H9 (cell line): ENCODE measurements at regions not wholly inside any gene's neighbourhood (a gene's known extent, or its start where the extent isn't known, plus 50 kb on each side); places are given as distances from the start of the nearest gene placed in this dataset.

ENCODE experiments used
- DNase-seq: peaks from one replicate; pipeline ENCODE4 v3.0.0-alpha.2; 2017
- H2AFZ ChIP-seq: one replicate; pipeline ENCODE4 v1.6.1; 2013; ENCODE audit warnings: mild to moderate bottlenecking, low read length, control low read depth, moderate library complexity
- H2AK5ac ChIP-seq: 2 replicates; pipeline ENCODE4 v1.6.1; 2013; ENCODE audit warnings: low read length, control low read depth, mixed read lengths; ENCODE audit not compliant: insufficient read length
- H2BK120ac ChIP-seq: one replicate; pipeline ENCODE4 v1.6.1; 2013; ENCODE audit warnings: low read depth, mild to moderate bottlenecking, low read length, control low read depth, inconsistent platforms; ENCODE audit not compliant: poor library complexity, severe bottlenecking
- H2BK12ac ChIP-seq: 2 replicates; pipeline ENCODE4 v1.6.1; 2013; ENCODE audit warnings: low read length, control low read depth, mixed read lengths, low read depth; ENCODE audit not compliant: insufficient read length
- H2BK15ac ChIP-seq: 2 replicates; pipeline ENCODE4 v1.6.1; 2013; ENCODE audit warnings: low read depth, low read length, control low read depth
- H2BK20ac ChIP-seq: one replicate; pipeline ENCODE4 v1.6.1; 2013; ENCODE audit warnings: low read depth, mild to moderate bottlenecking, low read length, control low read depth, inconsistent platforms; ENCODE audit not compliant: poor library complexity, severe bottlenecking
- H2BK5ac ChIP-seq: 2 replicates; pipeline ENCODE4 v1.6.1; 2013; ENCODE audit warnings: low read length, control low read depth, mixed read lengths; ENCODE audit not compliant: insufficient read length
- H3K14ac ChIP-seq: 2 replicates; pipeline ENCODE4 v1.6.1; 2013; ENCODE audit warnings: low read length, control low read depth; ENCODE audit not compliant: insufficient read depth
- H3K18ac ChIP-seq: 2 replicates; pipeline ENCODE4 v1.6.1; 2013; ENCODE audit warnings: low read depth, mild to moderate bottlenecking, mixed read lengths, low read length, control low read depth; ENCODE audit not compliant: insufficient read length
- H3K23ac ChIP-seq: 2 replicates; pipeline ENCODE4 v1.6.1; 2013; ENCODE audit warnings: low read length, control low read depth, mixed read lengths, low read depth; ENCODE audit not compliant: insufficient read length
- H3K23me2 ChIP-seq: 2 replicates; pipeline ENCODE4 v1.6.1; 2013; ENCODE audit warnings: low read depth, mild to moderate bottlenecking, mixed read lengths, low read length, control low read depth; ENCODE audit not compliant: insufficient read length, poor library complexity, severe bottlenecking
- H3K27ac ChIP-seq: 2 replicates; pipeline ENCODE4 v1.5.1; 2013; ENCODE audit warnings: low read length, control low read depth, mixed read lengths, low read depth; ENCODE audit not compliant: insufficient read length
- H3K27me3 ChIP-seq: 2 replicates; pipeline ENCODE4 v1.6.1; 2013; ENCODE audit warnings: low read length, control low read depth, inconsistent platforms; ENCODE audit not compliant: insufficient read depth
- H3K4ac ChIP-seq: 2 replicates; pipeline ENCODE4 v1.6.1; 2013; ENCODE audit warnings: low read depth, mild to moderate bottlenecking, control low read depth, inconsistent platforms, low read length, moderate library complexity
- H3K4me1 ChIP-seq: 2 replicates; pipeline ENCODE4 v1.6.1; 2013; ENCODE audit warnings: low read length, control low read depth, inconsistent platforms; ENCODE audit not compliant: insufficient read depth
- H3K4me2 ChIP-seq: 2 replicates; pipeline ENCODE4 v1.6.1; 2013; ENCODE audit warnings: low read length, control low read depth, mixed read lengths; ENCODE audit not compliant: insufficient read length, insufficient read depth
- H3K56ac ChIP-seq: 2 replicates; pipeline ENCODE4 v1.6.1; 2013; ENCODE audit warnings: low read depth, mild to moderate bottlenecking, mixed read lengths, low read length, control low read depth; ENCODE audit not compliant: insufficient read length
- H3K79me1 ChIP-seq: 2 replicates; pipeline ENCODE4 v1.6.1; 2013; ENCODE audit warnings: low read depth, mild to moderate bottlenecking, moderate library complexity, low read length, control low read depth, inconsistent platforms; ENCODE audit not compliant: insufficient read depth, poor library complexity, severe bottlenecking
- H3K79me2 ChIP-seq: 2 replicates; pipeline ENCODE4 v1.6.1; 2013; ENCODE audit warnings: low read length, control low read depth, inconsistent platforms; ENCODE audit not compliant: insufficient read depth
- H3K9ac ChIP-seq: 2 replicates; pipeline ENCODE4 v1.6.1; 2013; ENCODE audit warnings: low read length, control low read depth, mixed read lengths; ENCODE audit not compliant: insufficient read length; ENCODE audit errors: extremely low read depth
- H3K9me3 ChIP-seq: one replicate; pipeline ENCODE4 v1.6.1; 2013; ENCODE audit warnings: low read depth, low read length, inconsistent platforms; ENCODE audit not compliant: control insufficient read depth
- H3T11ph ChIP-seq: one replicate; pipeline ENCODE4 v1.6.1; 2013; ENCODE audit warnings: mild to moderate bottlenecking, low read length, control low read depth, inconsistent platforms
- H4K20me1 ChIP-seq: one replicate; pipeline ENCODE4 v1.6.1; 2013; ENCODE audit not compliant: control insufficient read depth, insufficient read length, insufficient read depth
- H4K5ac ChIP-seq: 2 replicates; pipeline ENCODE4 v1.6.1; 2013; ENCODE audit warnings: low read depth, mild to moderate bottlenecking, mixed read lengths, low read length, control low read depth; ENCODE audit not compliant: insufficient read length
- H4K8ac ChIP-seq: replicated peaks from 2 replicates; pipeline ENCODE4 v1.6.1; 2013; ENCODE audit warnings: low read length, control low read depth, mixed read lengths, low read depth; ENCODE audit not compliant: insufficient read length
- H4K91ac ChIP-seq: 2 replicates; pipeline ENCODE4 v1.6.1; 2013; ENCODE audit warnings: low read depth, mild to moderate bottlenecking, moderate library complexity, mixed read lengths, low read length, control low read depth; ENCODE audit not compliant: insufficient read length
- H3K27ac Mint-ChIP-seq, 3 experiments: 2 replicates in 2 of 3; 3 replicates in 1 of 3; pipeline ENCODE4 v1.8.0; 2020 to 2021; ENCODE audit warnings: mixed read lengths in 3 of 3, mild to moderate bottlenecking in 1 of 3, moderate library complexity in 1 of 3
- H3K27me3 Mint-ChIP-seq: 2 replicates; pipeline ENCODE4 v1.8.0; 2021; ENCODE audit warnings: low read depth, mild to moderate bottlenecking, moderate library complexity, mixed read lengths
- H3K36me3 Mint-ChIP-seq, 3 experiments: 2 replicates in 2 of 3; 3 replicates in 1 of 3; pipeline ENCODE4 v1.8.0; 2020 to 2021; ENCODE audit warnings: low read depth in 3 of 3, mixed read lengths in 3 of 3; ENCODE audit not compliant: insufficient read depth in 1 of 3
- H3K4me1 Mint-ChIP-seq, 2 experiments: 2 replicates each; pipeline ENCODE4 v1.8.0; 2020; ENCODE audit warnings: mixed read lengths in 2 of 2
- H3K4me3 Mint-ChIP-seq, 2 experiments: 2 replicates in 1 of 2; 3 replicates in 1 of 2; pipeline ENCODE4 v1.8.0; 2020 to 2021; ENCODE audit warnings: mild to moderate bottlenecking in 2 of 2, mixed read lengths in 2 of 2, moderate library complexity in 1 of 2
- H3K9me3 Mint-ChIP-seq, 2 experiments: 2 replicates in 1 of 2; 3 replicates in 1 of 2; pipeline ENCODE4 v1.8.0; 2020; ENCODE audit warnings: mild to moderate bottlenecking in 2 of 2, mixed read lengths in 2 of 2, moderate library complexity in 1 of 2
- WGBS: extraction: QIAGEN DNeasy Blood & Tissue Kit; methylation state at CpG from one replicate; pipeline ENCODE4 v1.1.7; 2013; ENCODE audit warnings: missing lambda C conversion rate, low lambda C conversion rate, mixed read lengths; ENCODE audit not compliant: insufficient read length; ENCODE audit errors: extremely low coverage; 5-methylcytosine and 5-hydroxymethylcytosine counted together
- TF ChIP-seq, protein P1 (sequence below): fragments of 200-600 bp; sonication (generic); conservative IDR thresholded peaks from 3 replicates; pipeline ENCODE4 v1.8.0; 2021; ENCODE audit warnings: antibody characterized with exemption, mild to moderate bottlenecking

- no peaks in the 10 kb centered on the region; the same call in 1 of the 2 replicates for H3K27me3 ChIP-seq
- no peak overlapping the region for H3K18ac ChIP-seq
- no CpG with 5 or more reads among the region's 7 CpGs for WGBS
- H2AK5ac ChIP-seq = no peak overlapping the region
- H2BK15ac ChIP-seq = no peak overlapping the region
- DNase-seq = no peak
- Mint-ChIP-seq H3K4me1 (peaks cover 0 to 1% of the 10 kb centered on the region in 2 experiments; a peak in 1 of 4 replicates), H3K27me3 (peaks cover 56% of the 10 kb centered on the region), H3K4me3 (no peak overlapping the region), H3K36me3 (no peaks in the 10 kb centered on the region), H3K9me3 (no peaks in the 10 kb centered on the region), H3K27ac (no peak overlapping the region)
- no peak overlapping the region for H2BK20ac ChIP-seq
- no peak overlapping the region for H4K5ac ChIP-seq
- H2BK12ac ChIP-seq = no peak overlapping the region
- no peak overlapping the region for H3K27ac ChIP-seq
- no peak overlapping the region for H3K14ac ChIP-seq
- H3K79me2 ChIP-seq = no peaks in the 10 kb centered on the region
- H3K23me2 ChIP-seq = no peaks in the 10 kb centered on the region
- TF ChIP-seq, protein P1, sequence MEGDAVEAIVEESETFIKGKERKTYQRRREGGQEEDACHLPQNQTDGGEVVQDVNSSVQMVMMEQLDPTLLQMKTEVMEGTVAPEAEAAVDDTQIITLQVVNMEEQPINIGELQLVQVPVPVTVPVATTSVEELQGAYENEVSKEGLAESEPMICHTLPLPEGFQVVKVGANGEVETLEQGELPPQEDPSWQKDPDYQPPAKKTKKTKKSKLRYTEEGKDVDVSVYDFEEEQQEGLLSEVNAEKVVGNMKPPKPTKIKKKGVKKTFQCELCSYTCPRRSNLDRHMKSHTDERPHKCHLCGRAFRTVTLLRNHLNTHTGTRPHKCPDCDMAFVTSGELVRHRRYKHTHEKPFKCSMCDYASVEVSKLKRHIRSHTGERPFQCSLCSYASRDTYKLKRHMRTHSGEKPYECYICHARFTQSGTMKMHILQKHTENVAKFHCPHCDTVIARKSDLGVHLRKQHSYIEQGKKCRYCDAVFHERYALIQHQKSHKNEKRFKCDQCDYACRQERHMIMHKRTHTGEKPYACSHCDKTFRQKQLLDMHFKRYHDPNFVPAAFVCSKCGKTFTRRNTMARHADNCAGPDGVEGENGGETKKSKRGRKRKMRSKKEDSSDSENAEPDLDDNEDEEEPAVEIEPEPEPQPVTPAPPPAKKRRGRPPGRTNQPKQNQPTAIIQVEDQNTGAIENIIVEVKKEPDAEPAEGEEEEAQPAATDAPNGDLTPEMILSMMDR = no peak
- no peak overlapping the region for H2BK5ac ChIP-seq
- no peak overlapping the region for H4K91ac ChIP-seq
- no peak overlapping the region for H4K8ac ChIP-seq
- no peak overlapping the region for H3K4ac ChIP-seq
- H3K9ac ChIP-seq = no peak overlapping the region
- H4K20me1 ChIP-seq = no peaks in the 10 kb centered on the region
- H3K56ac ChIP-seq = no peak overlapping the region
- no peak overlapping the region for H2AFZ ChIP-seq
- H3K9me3 ChIP-seq = no peaks in the 10 kb centered on the region
- no peaks in the 10 kb centered on the region for H3K4me1 ChIP-seq
- H3K4me2 ChIP-seq = no peak overlapping the region
- H2BK120ac ChIP-seq = no peak overlapping the region
- no peak overlapping the region for H3T11ph ChIP-seq
- no peaks in the 10 kb centered on the region for H3K79me1 ChIP-seq
- H3K23ac ChIP-seq = no peak overlapping the region
Observed at GRCh38 chr4:4776934-4777333, 82.5 kb upstream of the MSX1 start.
